Activated CD8-positive, alpha-beta memory T cell treated with anti-CD3 and anti-CD28 coated beads for 36 hours (primary cell): ENCODE measurements at regions not wholly inside any gene's neighbourhood (a gene's known extent, or its start where the extent isn't known, plus 50 kb on each side); places are given as distances from the start of the nearest gene placed in this dataset.
"Not testable (repeated sequence)": the region's sequence is repeated elsewhere in the genome, so short reads cannot be mapped to it uniquely, and the experiment has no call there.

Source experiments
- CTCF ChIA-PET: fragments of 350-600 bp; sonication (Branson Sonifier 250); formaldehyde crosslinking; loops from one replicate; lab custom pipeline; 2021; ENCODE audit warnings: antibody characterized with exemption; lab: Charles Lee
- POLR2A ChIA-PET: fragments of 350-600 bp; sonication (Branson Sonifier 250); formaldehyde crosslinking; loops from one replicate; lab custom pipeline; 2021; ENCODE audit warnings: antibody characterized with exemption; lab: Charles Lee

DNA sequence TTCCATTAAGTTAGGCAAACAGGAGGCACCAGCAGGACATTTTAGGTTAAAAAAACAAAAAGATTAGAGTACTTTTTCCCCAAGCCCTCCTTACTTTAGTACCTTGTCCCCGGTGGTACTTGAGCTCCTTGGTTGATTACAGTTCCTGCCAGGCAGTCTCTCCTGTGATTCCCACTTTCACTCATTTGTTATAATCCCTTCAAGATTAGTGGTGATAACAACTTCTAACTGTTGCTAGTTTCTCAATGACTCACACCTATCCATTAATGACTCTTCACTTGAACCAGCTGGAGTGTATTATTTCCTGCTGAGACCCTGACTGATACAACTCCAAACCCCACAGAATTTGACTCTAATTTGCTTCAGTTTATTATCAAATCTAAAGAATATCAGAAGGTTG lies 765.0 kb upstream of the DIAPH2 start:
- POLR2A ChIA-PET, result no interaction called here

DNA sequence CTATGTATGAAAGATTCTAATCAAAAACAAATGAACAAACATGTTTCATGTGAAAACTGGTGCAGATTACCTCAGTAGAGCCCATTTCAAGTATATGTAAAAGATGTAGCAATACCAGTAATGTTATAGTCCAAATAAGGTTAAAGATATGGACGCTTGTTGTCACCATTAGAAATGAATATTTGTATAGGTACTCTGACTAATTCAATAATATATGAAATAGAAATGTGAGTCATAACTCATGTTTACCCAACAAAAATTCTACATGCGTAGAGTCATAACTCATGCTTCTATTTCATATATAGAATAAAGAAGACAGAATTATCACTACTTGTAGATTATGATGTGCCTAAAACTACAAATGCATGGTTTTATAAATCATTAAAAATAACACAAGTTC lies 739.1 kb upstream of the DIAPH2 start:
- ChIA-PET CTCF (no interaction called here), POLR2A (no interaction called here)

More for the DNA sequence above, 765.0 kb upstream of the DIAPH2 start:
- CTCF ChIA-PET, result no interaction called here

DNA sequence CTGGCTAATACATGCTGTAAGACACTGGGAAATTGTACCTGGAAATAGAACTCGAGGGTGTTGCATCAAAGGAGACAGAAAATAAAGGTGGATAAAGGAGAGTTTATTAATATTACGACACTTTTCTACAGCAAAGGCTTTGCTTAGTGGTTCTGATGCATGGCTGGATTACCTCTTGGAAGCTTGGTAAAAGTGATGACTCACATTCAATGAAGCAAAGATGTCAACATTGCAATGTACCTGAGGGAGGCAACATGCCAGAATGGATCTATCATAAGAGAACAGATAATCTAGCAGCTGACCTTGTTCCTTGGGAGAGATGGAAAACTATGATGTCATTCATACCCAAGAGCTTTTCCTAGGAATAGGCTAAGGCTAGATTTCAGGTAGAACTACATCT lies 735.1 kb upstream of the DIAPH2 start:
- ChIA-PET CTCF (no interaction called here), POLR2A (no interaction called here)

DNA sequence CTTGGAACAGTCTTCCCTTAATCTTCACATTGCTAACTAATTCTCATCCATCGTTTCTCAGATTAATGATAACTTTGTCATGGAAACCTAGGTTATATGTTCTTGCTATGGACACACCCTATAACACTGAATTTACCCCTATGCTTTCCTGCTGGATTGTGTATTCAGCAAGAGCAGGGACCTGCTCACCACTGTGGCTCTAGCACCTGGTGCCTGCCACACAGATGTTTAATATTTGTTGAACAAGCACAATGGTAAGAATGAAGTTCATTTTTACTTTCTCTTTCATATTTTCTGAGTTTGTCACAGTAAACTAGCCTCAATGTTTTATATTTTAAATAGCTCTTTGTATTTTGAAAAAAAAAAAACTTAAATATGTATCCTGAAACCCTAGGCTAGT lies 734.0 kb upstream of the DIAPH2 start:
- ChIA-PET CTCF (no interaction called here), POLR2A (no interaction called here)

DNA sequence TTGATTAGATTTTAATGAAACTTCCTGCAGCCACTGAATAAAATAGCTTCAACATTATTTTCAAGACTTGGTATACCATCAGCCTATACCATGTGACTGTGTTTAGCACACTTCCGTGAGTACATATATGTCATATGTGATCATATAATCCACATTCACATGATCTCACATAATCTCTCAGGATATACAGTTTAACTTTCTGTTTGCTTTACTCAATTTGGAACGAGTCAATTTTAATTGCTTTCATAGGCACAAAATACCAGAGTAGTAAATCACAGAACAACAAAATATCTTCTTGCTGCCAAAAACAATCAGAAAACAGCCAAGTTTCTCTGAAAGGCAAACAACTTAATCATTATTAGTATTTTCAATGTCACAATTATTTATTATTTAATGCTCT lies 731.1 kb upstream of the DIAPH2 start:
- CTCF ChIA-PET, result no interaction called here
- POLR2A ChIA-PET, result no interaction called here

DNA sequence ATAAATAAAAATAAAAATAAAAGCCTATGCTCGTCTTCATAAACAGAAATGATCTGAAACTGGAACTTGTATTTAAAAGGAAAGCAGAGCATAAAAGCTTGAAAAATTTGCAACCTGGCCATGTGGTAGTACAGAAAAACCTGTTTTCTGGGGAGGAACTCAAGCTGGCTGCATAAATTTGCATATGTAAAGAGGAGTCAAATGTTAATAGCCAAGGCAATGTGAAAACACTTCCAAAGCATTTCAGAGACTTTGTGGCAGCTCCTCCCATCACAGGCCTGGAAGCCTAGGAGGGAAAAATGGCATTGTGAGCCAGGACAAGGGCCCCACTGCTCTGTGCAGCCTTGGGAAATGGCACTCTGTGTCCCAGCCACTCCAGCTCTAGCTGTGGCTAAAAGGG lies 727.9 kb upstream of the DIAPH2 start:
- ChIA-PET POLR2A (no interaction called here), CTCF (interaction anchor here (0.6 kb wide), 1 partner anchor 722 kb away, joined by 3 read pairs; no protein-coding TSS in a partner anchor)

DNA sequence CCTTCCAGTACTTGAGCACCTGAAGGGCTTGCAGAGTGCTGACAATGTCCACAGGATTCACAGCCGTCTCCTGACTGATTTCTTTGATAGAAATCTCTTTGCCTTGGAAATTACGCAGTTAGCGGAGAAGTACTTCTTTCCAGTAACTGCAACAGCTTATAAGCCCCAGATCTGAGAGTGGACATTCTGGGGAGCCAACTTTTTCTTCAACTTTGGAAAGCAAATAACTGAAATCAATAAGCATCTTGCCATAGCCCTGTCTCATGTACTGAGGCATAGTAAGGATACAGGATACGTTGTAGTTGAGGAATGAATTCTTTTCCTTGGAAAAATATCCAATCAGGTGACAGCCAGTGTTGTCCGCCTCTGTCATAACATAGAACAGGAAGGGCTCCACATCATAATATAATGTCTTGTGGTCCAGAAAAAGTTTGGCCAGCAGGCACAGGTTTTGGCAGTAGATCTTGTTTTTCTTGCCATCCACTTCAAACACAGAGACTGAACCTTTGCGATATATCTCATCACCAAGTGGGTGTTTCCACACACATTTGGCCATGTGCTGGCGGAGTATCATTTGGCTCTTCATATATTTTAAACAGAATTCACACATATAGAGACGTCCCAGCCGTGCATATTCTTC lies 711.1 kb upstream of the DIAPH2 start:
- POLR2A ChIA-PET, CTCF ChIA-PET: not testable (repeated sequence)

DNA sequence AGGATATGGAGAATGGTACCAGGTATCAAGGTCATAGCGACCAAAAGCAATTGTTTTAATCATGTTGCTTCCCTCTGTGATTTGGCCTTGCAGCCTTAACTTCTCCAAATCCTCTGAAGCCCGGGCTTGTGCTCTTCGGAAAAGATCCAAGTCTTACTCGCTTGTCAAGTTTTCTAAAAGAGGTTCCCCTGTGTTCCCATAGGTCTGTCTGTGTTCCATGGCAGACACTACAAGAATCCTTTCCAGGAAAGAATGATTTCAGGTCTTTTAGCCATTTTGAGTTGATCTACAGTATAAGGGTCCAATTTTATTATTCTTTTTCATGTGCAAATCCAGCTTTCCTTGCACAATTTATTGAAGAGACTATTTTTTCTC lies 710.6 kb upstream of the DIAPH2 start:
- POLR2A ChIA-PET, result no interaction called here
- CTCF ChIA-PET, result no interaction called here

DNA sequence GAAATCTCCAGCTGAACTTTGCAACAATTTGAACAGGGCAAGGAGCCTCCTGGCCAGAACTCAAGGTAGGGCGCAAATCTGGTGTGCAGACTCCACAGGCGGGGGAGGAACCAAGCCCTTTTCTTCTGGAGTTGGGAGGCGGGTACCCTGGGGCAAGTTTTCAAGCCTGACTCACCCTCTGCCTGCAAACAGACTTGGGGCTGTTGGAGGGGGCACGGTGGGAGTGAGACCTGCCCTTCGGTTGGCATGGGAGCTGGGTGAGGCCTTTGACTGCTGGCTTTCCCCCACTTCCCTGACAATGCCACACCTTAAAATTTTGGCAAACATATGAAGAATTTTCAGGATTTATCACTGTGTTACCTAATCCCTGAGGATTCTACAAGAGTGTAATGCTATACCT lies 709.8 kb upstream of the DIAPH2 start:
- ChIA-PET CTCF (no interaction called here), POLR2A (no interaction called here)

DNA sequence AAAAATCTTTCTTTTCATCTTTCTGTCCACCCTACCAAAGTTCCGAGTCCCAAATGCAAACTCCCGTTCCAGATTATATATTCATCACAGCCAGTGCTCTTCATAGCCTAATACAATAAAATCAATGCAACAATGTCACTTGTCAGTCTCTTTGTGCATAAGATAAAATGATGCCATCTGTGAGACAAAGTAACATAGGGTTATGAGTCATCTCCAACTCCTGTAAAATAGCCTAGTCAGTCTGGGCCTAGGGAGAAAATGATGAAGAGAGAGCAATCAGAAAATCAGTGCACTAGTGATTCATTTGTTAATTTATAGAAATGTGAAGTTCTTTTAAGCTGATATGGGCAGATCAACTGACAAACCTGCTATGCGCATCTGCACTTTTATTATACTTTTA lies 689.1 kb upstream of the DIAPH2 start:
- CTCF ChIA-PET, result no interaction called here
- POLR2A ChIA-PET, result no interaction called here

DNA sequence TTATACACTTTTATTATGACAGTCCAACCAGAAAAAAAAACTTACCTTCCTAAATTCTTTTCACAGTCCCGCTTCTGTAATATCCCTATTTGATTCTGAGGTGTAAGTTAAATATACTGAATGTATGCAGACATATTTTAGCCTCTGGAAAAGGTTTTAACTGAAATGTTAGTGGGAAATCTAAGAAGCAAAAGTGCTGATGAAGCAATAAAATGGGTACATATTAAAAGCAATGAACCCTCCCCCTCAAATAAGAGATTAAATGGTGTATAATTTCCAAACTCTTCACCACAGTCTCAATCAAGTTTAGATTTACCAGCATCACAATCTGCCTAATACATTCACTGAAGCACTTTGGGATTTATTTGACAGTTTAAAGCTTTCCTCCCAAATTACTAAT lies 688.3 kb upstream of the DIAPH2 start:
- ChIA-PET POLR2A (no interaction called here), CTCF (no interaction called here)

DNA sequence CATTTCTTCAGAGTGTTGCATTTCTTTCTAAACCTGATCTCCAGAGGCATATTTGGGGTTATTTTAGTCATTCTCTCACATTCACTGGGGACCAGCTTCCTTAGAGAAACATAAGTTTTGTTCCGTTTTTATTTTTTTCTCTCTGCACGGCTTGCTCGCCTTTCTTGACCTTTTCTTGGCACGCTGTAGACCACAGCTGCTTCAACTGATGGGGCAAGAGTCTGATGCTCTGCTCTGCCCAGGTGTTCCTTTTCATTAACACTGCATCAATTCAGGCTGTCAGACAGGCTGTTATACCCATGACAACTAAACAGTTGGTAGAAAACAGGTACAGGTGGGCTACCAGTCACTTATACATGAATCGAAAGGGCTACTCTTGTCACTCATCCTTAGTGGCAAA lies 682.2 kb upstream of the DIAPH2 start:
- ChIA-PET POLR2A (no interaction called here), CTCF (no interaction called here)

DNA sequence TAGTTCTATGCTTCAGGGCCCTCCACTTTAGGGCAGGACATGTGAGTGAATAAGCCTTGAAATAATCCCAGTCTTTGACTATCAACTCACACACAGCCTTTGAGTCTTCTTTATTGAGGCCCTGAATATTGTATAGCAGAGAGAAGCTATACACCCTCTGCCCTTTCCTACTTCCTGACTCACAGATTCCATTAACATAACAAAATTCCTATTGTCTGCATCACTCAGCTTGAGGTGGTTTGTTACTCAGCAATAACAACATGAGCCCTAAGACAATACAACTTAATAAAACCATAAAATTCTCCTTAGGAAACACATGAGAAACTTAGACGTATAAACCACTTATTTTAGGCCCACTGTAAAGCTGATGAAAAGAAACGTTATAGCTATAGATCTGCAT lies 680.3 kb upstream of the DIAPH2 start:
- ChIA-PET CTCF (no interaction called here), POLR2A (no interaction called here)

DNA sequence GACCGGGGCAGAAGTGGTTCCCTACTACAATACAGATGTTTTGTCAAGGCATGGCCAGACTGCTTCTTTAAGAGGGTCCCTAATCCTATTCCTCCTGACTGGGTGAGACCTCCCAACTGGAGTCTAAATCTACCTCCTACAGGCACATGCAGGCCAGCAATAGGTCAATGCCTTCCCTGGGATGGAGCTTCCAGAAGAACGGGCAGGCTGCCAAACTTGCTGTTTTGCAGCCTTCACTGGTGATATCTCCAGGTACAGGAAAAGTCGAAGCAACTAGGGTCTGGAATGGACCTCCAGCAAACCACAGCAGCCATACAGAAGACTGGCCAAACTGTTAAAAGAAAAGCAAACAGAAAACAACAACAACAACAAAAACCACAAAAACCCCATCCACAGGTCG lies 678.4 kb upstream of the DIAPH2 start:
- ChIA-PET CTCF (no interaction called here), POLR2A (interaction anchor here (0.6 kb wide), 1 partner anchor 1682 kb away, joined by 3 read pairs; no protein-coding TSS in a partner anchor)

DNA sequence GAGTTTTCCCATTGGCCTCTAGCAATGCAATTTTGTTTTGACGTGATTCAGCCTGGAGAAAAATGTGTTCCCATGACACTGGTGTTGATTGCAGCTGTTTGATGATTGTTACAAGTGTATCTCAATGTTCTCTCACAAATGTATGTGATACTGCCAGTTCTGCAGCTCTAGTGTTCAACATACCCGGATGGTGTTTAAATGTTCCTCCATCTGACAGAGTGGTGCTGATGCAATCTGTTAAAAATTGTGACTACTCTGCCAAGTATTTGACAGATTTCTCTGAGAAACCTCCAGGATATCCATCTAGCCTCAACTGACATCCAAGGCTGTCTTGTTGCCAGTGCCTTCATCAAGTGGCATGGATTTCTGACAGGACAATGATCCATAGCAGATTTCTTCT lies 657.2 kb upstream of the DIAPH2 start:
- ChIA-PET POLR2A (no interaction called here), CTCF (no interaction called here)

DNA sequence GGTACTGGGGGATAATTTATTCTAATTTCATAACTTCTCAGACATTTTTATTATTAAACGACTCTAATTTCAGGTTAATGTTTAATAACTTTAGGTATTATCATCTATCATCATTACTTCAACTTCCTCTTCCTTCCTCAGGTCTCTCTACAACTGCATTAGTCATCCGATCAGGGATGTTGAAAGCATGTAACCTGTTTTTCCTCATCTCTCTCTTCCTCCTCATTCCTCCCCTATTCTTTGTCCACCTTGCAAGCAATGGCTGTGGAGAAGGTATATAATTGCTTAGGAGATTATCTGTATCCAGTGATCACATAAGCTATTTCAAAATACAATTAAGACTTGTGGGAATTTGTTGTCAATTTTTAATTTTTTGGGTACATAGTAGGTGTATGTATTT lies 632.6 kb upstream of the DIAPH2 start:
- ChIA-PET POLR2A (no interaction called here), CTCF (no interaction called here)

DNA sequence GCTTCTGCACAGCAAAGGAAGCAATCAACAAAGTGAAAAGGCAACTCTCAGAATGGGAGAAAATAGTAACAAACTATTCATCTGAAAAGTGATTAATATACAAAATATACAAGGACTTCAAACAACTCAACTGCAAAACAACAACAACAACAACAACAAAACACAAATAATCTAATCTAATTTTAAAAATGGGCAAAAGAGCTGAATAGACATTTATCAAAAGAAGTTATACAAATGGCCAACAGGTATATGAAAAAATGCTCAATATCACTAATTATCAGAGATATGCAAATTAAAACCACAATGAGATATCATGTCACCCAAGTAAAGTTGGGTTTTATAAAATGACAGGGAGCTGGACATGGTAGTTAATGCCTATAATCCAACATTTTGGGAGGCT lies 602.8 kb upstream of the DIAPH2 start:
- POLR2A ChIA-PET, result no interaction called here
- CTCF ChIA-PET, result no interaction called here

DNA sequence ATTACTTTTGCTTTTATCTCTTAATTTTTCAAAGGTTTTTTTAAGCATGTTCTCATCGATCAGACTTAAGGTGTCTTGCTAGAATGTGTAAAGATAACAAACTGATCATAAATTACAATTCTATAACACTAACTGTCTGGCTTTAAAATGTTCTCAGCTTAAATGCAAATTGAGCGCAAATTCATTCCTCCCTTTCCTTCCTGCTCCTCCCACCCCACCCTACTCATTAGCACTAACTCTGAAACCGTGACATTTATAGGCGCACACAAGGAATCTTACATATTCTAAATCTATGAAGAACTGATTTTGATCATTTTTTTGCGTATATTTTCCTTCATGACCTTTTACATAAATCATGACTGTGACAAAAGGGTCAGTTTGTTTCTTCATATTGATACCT lies 590.0 kb upstream of the DIAPH2 start:
- CTCF ChIA-PET, result no interaction called here
- POLR2A ChIA-PET, result no interaction called here

DNA sequence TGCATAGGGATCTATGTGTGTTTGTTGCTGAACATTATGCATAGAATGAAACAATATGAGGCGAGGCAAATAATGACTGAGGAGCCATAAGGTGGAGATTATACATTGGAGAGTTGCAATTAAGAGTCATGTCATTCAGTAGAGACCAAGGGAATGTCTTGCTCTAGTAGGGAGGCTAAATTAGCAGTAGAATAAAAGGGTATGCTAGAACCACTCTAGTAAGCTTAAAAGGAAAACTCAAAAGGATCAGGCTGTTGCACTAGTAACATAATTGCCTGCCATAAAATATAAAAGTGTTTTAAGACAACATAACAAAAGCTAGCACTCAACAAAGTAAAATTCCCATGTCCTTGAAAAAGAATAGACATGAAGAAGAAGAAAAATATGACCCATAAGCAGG lies 586.2 kb upstream of the DIAPH2 start:
- POLR2A ChIA-PET, result no interaction called here
- CTCF ChIA-PET, result no interaction called here

DNA sequence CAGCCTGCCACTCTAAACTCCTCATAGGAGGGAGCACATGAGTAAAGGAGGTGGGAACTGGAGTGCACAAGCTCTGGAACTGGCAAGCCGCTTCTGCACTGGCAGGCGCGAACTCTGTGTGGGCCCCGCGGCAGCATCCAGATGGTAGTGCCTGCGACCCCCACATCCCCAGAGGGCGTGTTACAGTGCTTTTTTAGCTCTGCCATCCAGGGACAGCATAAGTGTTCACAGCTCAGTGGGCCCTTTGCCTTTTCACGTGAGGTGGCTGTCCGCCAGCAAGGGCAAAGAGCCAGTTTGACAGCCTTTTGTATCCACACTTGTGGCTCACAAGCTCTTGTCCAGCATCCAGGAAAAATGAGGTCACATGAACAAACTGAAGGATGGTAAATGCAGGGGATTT lies 581.6 kb upstream of the DIAPH2 start:
- ChIA-PET POLR2A (no interaction called here), CTCF (no interaction called here)

DNA sequence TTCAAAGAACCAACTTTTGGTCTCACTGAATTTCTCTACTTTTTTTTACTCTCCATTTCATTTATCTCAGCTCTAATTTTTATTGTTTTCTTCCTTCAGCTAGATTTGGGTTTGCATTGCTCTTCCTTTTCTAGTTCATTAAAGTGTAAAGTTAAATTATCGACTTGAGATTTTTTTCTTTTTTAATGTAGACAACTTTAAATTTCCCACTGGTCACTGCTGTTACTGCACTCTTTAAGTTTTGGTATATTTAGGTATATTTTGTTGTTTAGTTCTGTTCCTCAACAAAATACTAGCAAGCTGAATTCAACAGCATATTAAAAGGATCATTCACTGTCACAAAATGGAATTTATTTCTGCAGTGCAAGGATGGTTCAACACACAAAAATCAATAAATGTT lies 572.0 kb upstream of the DIAPH2 start:
- ChIA-PET POLR2A (no interaction called here), CTCF (no interaction called here)

DNA sequence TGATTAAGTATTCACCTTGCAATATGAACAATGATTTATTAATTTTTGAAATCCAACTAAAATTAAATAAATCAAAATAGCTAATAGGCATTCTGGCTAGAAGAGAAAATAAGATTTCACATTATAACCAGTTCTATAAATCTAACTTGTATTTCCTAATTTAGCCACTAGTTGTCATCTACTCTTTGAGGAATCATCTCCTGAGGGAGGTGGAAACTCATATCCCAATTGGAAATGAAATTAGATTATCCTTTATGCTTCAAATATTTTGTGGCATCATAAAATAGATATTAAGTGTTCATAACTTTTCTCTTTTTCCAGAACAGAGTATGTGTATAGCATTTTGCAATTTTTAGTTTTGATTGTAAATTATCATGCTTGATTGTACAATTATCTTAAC lies 558.5 kb upstream of the DIAPH2 start:
- ChIA-PET POLR2A (no interaction called here), CTCF (no interaction called here)
